BE2C (cell line): ENCODE measurements at regions not wholly inside any gene's neighbourhood (a gene's known extent, or its start where the extent isn't known, plus 50 kb on each side); places are given as distances from the start of the nearest gene placed in this dataset.
A peak's percentile ranks its signal among the peaks of the same experiment; 100 is the strongest.

Experiments
- DNase-seq: peaks from one replicate; pipeline ENCODE4 v3.0.0-alpha.2; 2020
- H3K27me3 ChIP-seq: fragments of 250-450 bp; sonication (Bioruptor Pico); 2 replicates; pipeline ENCODE4 v1.5.1; 2020; ENCODE audit warnings: mild to moderate bottlenecking
- H3K36me3 ChIP-seq: fragments of 250-450 bp; sonication (Bioruptor Pico); 2 replicates; pipeline ENCODE4 v1.5.1; 2020; ENCODE audit warnings: mild to moderate bottlenecking
- H3K4me1 ChIP-seq: fragments of 250-450 bp; sonication (Bioruptor Pico); 2 replicates; pipeline ENCODE4 v1.5.1; 2020
- H3K4me3 ChIP-seq: 2 replicates; pipeline ENCODE4 v1.5.1; 2011; ENCODE audit warnings: low read depth, low read length
- H3K9me3 ChIP-seq: fragments of 250-450 bp; sonication (Bioruptor Pico); 2 replicates; pipeline ENCODE4 v1.5.1; 2020
- TF ChIP-seq, protein P1 (sequence below): IDR thresholded peaks from 2 replicates; pipeline ENCODE4 v1.5.1; 2012; ENCODE audit warnings: mild to moderate bottlenecking, low read depth, low read length

DNA sequence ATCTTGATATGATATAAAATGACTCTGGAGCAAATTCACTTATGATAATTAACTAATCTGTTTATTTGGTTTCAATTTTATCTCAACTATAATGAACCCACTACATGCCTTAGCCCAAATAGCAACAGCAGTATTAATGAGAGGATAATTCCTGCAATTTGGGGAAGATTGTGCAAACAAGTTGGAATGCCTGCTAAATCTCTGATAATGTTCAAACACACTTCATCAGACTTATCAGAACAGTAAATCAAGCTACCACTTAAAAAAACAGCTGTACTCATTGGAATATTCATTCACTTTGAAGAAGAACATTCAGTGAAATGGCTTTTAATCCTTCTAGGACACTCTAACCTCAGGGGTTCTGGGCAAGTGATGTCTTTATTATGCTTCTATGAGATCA, 85.4 kb downstream of the CBLN4 start:
- H3K36me3 ChIP-seq: no peaks in the 10 kb centered on the region
- DNase-seq: no peak
- TF ChIP-seq, protein P1, sequence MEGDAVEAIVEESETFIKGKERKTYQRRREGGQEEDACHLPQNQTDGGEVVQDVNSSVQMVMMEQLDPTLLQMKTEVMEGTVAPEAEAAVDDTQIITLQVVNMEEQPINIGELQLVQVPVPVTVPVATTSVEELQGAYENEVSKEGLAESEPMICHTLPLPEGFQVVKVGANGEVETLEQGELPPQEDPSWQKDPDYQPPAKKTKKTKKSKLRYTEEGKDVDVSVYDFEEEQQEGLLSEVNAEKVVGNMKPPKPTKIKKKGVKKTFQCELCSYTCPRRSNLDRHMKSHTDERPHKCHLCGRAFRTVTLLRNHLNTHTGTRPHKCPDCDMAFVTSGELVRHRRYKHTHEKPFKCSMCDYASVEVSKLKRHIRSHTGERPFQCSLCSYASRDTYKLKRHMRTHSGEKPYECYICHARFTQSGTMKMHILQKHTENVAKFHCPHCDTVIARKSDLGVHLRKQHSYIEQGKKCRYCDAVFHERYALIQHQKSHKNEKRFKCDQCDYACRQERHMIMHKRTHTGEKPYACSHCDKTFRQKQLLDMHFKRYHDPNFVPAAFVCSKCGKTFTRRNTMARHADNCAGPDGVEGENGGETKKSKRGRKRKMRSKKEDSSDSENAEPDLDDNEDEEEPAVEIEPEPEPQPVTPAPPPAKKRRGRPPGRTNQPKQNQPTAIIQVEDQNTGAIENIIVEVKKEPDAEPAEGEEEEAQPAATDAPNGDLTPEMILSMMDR: no peak
- H3K9me3 ChIP-seq: no peaks in the 10 kb centered on the region
- no peak overlapping the region for H3K4me3 ChIP-seq
- H3K4me1 ChIP-seq: no peaks in the 10 kb centered on the region
- H3K27me3 ChIP-seq: no peaks in the 10 kb centered on the region

DNA sequence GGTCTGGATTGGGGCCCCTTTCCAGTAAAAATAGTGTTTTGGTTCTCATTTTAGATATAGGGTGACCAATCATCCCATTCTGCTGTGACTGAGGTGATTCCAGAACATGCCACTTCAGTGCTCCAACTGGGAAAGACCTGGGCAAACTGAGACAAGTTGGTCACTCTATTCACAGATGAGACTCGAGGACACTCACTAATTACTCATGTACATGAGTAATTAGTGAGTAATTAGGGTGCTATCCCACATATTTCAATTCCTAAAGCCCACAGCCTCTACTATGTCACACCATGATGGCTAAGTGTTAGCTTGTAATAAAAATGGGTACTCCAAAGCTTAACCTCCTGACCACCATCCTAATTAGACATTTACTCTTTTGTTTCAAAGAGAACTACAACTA, 86.0 kb downstream of the CBLN4 start:
- Histone ChIP-seq H3K4me1 (no peaks in the 10 kb centered on the region), H3K36me3 (no peaks in the 10 kb centered on the region), H3K9me3 (no peaks in the 10 kb centered on the region), H3K4me3 (no peak overlapping the region), H3K27me3 (no peaks in the 10 kb centered on the region)
- TF ChIP-seq, protein P1: no peak
- DNase-seq: no peak

DNA sequence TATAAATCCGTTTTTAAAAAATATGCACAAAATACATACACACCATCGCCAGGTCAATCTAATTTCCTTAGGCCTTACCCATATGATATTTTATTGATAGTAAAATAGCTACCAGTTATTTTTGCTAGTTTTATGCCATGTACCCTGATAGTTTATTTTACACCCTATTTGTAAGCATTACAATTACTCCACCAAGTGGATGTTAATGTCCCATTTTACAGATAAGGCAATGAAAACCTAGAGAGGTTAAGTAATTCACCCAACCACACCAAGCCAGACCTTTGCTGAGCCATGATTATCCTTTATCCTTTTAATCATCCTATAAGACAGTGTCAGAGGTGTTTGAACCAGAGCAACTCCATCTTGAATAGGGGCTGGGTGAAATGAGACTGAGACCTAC, 86.8 kb downstream of the CBLN4 start:
- H3K4me1 ChIP-seq: no peaks in the 10 kb centered on the region
- TF ChIP-seq, protein P1: no peak
- H3K36me3 ChIP-seq: no peaks in the 10 kb centered on the region
- no peak for DNase-seq
- H3K4me3 ChIP-seq: no peak overlapping the region
- no peaks in the 10 kb centered on the region for H3K9me3 ChIP-seq
- no peaks in the 10 kb centered on the region for H3K27me3 ChIP-seq

DNA sequence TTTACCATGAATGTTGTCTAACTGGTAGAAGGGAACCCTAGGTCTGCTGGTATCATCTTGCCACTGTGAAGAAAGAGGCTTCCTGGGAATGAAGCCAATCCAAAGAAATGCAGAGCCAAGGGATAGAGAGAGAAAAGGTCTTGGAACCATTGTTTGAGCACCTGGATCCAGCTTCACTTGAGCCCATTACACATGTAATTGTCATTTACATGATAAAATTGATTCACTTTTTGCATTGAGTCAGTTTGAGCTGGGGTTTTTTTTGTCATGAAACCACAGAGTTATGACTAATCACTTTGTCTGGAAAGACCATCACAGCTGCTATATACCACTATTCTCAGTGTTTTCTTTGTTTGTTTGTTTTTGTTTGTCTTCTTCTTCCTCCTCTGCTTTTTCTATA, 112.3 kb downstream of the CBLN4 start:
- H3K4me1 ChIP-seq: no peaks in the 10 kb centered on the region
- no peaks in the 10 kb centered on the region for H3K27me3 ChIP-seq
- no peak overlapping the region for H3K4me3 ChIP-seq
- no peak for DNase-seq
- H3K9me3 ChIP-seq: no peaks in the 10 kb centered on the region
- TF ChIP-seq, protein P1: no peak
- no peaks in the 10 kb centered on the region for H3K36me3 ChIP-seq

DNA sequence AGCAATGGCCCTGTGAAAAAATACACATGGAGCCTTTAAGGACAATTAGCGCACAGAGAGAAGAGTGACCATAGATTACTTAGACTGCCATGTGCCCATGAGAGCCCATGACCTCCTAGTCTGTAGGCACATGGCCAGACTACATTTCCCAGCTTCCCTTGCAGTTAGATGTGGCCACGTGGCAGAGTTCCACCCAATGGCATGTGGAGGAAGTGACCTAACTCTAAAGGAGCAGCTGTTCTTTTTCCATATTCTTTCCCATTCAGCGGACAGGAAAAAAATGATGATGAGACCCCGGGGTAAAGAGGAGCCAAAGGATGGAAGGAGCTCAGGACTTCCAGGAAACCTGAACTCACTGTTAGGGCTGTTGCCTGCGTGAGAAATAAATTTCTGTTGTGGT, 116.6 kb downstream of the CBLN4 start:
- H3K4me3 ChIP-seq: peak overlapping the region; percentile 19; the same call in 1 of the 2 replicates
- DNase-seq: peak; percentile 83
- no peaks in the 10 kb centered on the region for H3K4me1 ChIP-seq
- TF ChIP-seq, protein P1: no peak
- H3K27me3 ChIP-seq: no peaks in the 10 kb centered on the region
- H3K9me3 ChIP-seq: no peaks in the 10 kb centered on the region
- no peaks in the 10 kb centered on the region for H3K36me3 ChIP-seq

DNA sequence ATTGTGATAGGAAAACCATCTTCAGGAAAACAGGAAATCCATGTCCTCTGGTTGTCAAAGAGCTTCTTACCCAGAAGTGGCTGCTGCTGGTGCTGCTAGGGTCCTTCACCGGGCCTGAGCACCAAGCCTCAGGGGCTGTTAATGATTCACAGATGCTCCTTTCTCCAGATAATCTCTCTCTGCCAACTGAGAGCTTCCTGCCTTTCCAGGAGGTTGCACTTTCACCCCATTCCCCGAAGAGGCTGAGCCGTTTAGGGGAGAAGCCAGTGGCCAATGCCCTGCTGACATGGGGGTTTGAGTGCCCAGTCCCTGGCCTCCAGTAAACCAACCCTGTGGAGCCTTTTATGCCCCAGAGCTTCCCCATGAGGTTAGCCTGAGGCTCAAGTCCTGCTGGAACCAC, 122.4 kb downstream of the CBLN4 start:
- Histone ChIP-seq H3K4me1 (no peaks in the 10 kb centered on the region; the same call in 1 of the 2 replicates), H3K4me3 (no peak overlapping the region), H3K36me3 (no peaks in the 10 kb centered on the region), H3K27me3 (no peaks in the 10 kb centered on the region), H3K9me3 (no peaks in the 10 kb centered on the region)
- TF ChIP-seq, protein P1: no peak
- peak; percentile 15 for DNase-seq
